GM12872 (cell line): ENCODE measurements at regions not wholly inside any gene's neighbourhood (a gene's known extent, or its start where the extent isn't known, plus 50 kb on each side); places are given as distances from the start of the nearest gene placed in this dataset.

ENCODE experiments used
- CTCF ChIP-seq: IDR thresholded peaks from 3 replicates; pipeline ENCODE4 v1.5.1; 2011; ENCODE audit warnings: low read depth, mild to moderate bottlenecking, low read length, moderate library complexity; ENCODE audit not compliant: insufficient read depth

- TF ChIP-seq CTCF, result no peak
Measured at GRCh38 chr4:10369517-10369916, 87.7 kb downstream of the ZNF518B start.

- TF ChIP-seq CTCF, result no peak
Measured at GRCh38 chr4:10366628-10367027, 90.6 kb downstream of the ZNF518B start.

GRCh38 chr4:10364194-10364593 is 93.0 kb downstream of the ZNF518B start:
- TF ChIP-seq CTCF, result no peak

- TF ChIP-seq CTCF, result no peak
Measured at GRCh38 chr4:10354746-10355145, 102.5 kb downstream of the ZNF518B start.

- no peak for TF ChIP-seq CTCF
Measured at GRCh38 chr4:10354225-10354624, 103.0 kb downstream of the ZNF518B start.

GRCh38 chr4:10353110-10353509 is 104.1 kb downstream of the ZNF518B start:
- no peak for TF ChIP-seq CTCF

- TF ChIP-seq CTCF, result no peak
Measured at GRCh38 chr4:10348241-10348640, 109.0 kb downstream of the ZNF518B start.

- no peak for TF ChIP-seq CTCF
Measured at GRCh38 chr4:10347815-10348214, 109.4 kb downstream of the ZNF518B start.
